ENCODE measurements at regions not wholly inside any gene's neighbourhood (a gene's known extent, or its start where the extent isn't known, plus 50 kb on each side); places are given as distances from the start of the nearest gene placed in this dataset.

DNA sequence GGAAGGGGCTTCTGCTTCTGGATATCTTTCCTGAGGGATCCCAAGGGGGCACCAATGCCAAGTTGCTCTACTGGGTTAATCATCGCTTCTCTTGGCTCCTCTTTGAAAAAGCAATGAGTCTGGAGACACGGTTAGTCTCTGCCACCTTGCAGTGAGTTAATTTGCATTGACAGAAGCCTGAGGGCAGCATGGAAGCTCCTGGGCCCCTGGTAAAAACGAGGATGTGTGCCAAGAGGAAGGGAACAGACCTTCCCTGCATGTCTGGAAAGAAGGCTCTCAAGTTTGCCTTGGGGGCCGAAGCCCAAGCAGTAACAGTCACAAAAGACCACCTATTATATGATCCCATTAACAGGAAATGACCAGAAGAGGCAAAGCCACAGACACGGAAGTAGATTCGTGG is 86.7 kb downstream of the IRX5 start:
- Histone ChIP-seq H3K36me3 (ENCODE audit: control insufficient read depth in 2 of 2, extremely low read depth in 1 of 2, insufficient read depth in 2 of 2, low read length in 2 of 2) (no peaks in the 10 kb centered on the region), H3K27ac (ENCODE audit: control insufficient read depth, insufficient read depth, low read length) (no peak overlapping the region), H3K4me1 (ENCODE audit: control insufficient read depth, extremely low read depth, insufficient read depth, low read length) (no peaks in the 10 kb centered on the region), H3K27me3 (ENCODE audit: control insufficient read depth, extremely low read depth, insufficient read depth, low read length) (no peaks in the 10 kb centered on the region), H2AFZ (ENCODE audit: control insufficient read depth, low read length) (no peak overlapping the region), H3K9ac (ENCODE audit: control insufficient read depth, extremely low read depth, insufficient read depth, low read length) (no peak overlapping the region), H3K4me2 (ENCODE audit: control insufficient read depth, extremely low read depth, insufficient read depth, low read depth, low read length) (no peak overlapping the region), H3K4me3 (ENCODE audit: control insufficient read depth in 2 of 3, extremely low read depth in 1 of 3, insufficient read depth in 2 of 3, low read depth in 1 of 3, low read length in 3 of 3) (no peak overlapping the region), H3K9me3 (ENCODE audit: control insufficient read depth, low read depth, low read length) (no peaks in the 10 kb centered on the region), H3K79me2 (ENCODE audit: control insufficient read depth, insufficient read depth, low read length) (no peaks in the 10 kb centered on the region), H3K9me1 (ENCODE audit: control insufficient read depth, extremely low read depth, insufficient read depth, low read length) (no peaks in the 10 kb centered on the region), H4K20me1 (ENCODE audit: control insufficient read depth, extremely low read depth, insufficient read depth, low read length) (no peaks in the 10 kb centered on the region)
- FAIRE-seq, result no peak
- no peak for DNase-seq (ENCODE audit: low read depth, low spot score)
- TF ChIP-seq EZH2 (IDR thresholded peaks at IDR 0.05; ENCODE audit: low read length), result no peak
- TF ChIP-seq, protein P1, sequence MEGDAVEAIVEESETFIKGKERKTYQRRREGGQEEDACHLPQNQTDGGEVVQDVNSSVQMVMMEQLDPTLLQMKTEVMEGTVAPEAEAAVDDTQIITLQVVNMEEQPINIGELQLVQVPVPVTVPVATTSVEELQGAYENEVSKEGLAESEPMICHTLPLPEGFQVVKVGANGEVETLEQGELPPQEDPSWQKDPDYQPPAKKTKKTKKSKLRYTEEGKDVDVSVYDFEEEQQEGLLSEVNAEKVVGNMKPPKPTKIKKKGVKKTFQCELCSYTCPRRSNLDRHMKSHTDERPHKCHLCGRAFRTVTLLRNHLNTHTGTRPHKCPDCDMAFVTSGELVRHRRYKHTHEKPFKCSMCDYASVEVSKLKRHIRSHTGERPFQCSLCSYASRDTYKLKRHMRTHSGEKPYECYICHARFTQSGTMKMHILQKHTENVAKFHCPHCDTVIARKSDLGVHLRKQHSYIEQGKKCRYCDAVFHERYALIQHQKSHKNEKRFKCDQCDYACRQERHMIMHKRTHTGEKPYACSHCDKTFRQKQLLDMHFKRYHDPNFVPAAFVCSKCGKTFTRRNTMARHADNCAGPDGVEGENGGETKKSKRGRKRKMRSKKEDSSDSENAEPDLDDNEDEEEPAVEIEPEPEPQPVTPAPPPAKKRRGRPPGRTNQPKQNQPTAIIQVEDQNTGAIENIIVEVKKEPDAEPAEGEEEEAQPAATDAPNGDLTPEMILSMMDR (optimal IDR thresholded peaks at IDR 0.05 in 1 of 3, IDR thresholded peaks at IDR 0.05 in 1 of 3, conservative IDR thresholded peaks at IDR 0.05 in 1 of 3; ENCODE audit: extremely low read depth in 1 of 3, insufficient read depth in 2 of 3, low read length in 3 of 3), result no peak
- dilution Hi-C loops (cut with MboI; ENCODE audit: extremely low pct_ligation_motif_present, low sequenced_read_pairs), result no loop called here

DNA sequence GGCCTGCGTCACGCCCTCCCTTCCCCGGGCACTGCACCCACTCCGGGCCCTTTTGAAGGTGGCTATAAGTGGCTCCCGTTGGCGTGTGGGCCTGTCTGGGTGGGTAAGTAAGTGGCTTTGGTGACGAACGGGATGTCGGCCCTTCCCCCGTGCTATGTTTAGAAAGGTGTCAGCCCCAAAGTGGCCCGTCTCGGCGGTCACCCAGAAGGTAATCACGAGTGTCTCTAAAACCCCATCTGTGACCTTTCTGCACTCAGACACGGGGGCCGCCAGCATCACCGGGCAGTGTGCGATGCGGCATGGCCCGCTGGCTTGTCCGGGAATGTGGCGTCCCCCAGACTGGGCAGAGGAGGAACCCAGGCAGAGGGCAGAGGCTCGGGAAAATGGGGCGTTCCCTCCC is 88.2 kb downstream of the IRX5 start:
- Histone ChIP-seq H3K4me3 (ENCODE audit: control insufficient read depth in 2 of 3, extremely low read depth in 1 of 3, insufficient read depth in 2 of 3, low read depth in 1 of 3, low read length in 3 of 3) (no peak overlapping the region), H3K4me2 (ENCODE audit: control insufficient read depth, extremely low read depth, insufficient read depth, low read depth, low read length) (no peak overlapping the region), H3K9me1 (ENCODE audit: control insufficient read depth, extremely low read depth, insufficient read depth, low read length) (no peaks in the 10 kb centered on the region), H3K36me3 (ENCODE audit: control insufficient read depth in 2 of 2, extremely low read depth in 1 of 2, insufficient read depth in 2 of 2, low read length in 2 of 2) (no peaks in the 10 kb centered on the region), H2AFZ (ENCODE audit: control insufficient read depth, low read length) (no peak overlapping the region), H3K27me3 (ENCODE audit: control insufficient read depth, extremely low read depth, insufficient read depth, low read length) (no peaks in the 10 kb centered on the region), H4K20me1 (ENCODE audit: control insufficient read depth, extremely low read depth, insufficient read depth, low read length) (no peaks in the 10 kb centered on the region), H3K9ac (ENCODE audit: control insufficient read depth, extremely low read depth, insufficient read depth, low read length) (no peak overlapping the region), H3K27ac (ENCODE audit: control insufficient read depth, insufficient read depth, low read length) (no peak overlapping the region), H3K79me2 (ENCODE audit: control insufficient read depth, insufficient read depth, low read length) (no peaks in the 10 kb centered on the region), H3K9me3 (ENCODE audit: control insufficient read depth, low read depth, low read length) (no peaks in the 10 kb centered on the region), H3K4me1 (ENCODE audit: control insufficient read depth, extremely low read depth, insufficient read depth, low read length) (no peaks in the 10 kb centered on the region)
- dilution Hi-C loops (cut with MboI; ENCODE audit: extremely low pct_ligation_motif_present, low sequenced_read_pairs), result no loop called here
- no peak for DNase-seq (ENCODE audit: low read depth, low spot score)
- TF ChIP-seq, protein P1 (optimal IDR thresholded peaks at IDR 0.05 in 1 of 3, IDR thresholded peaks at IDR 0.05 in 1 of 3, conservative IDR thresholded peaks at IDR 0.05 in 1 of 3; ENCODE audit: extremely low read depth in 1 of 3, insufficient read depth in 2 of 3, low read length in 3 of 3), result no peak
- no peak for TF ChIP-seq EZH2 (IDR thresholded peaks at IDR 0.05; ENCODE audit: low read length)
- FAIRE-seq, result no peak
